H1 (cell line): ENCODE measurements at regions not wholly inside any gene's neighbourhood (a gene's known extent, or its start where the extent isn't known, plus 50 kb on each side); places are given as distances from the start of the nearest gene placed in this dataset.

Experiments
- BRCA1 ChIP-seq: IDR thresholded peaks from 2 replicates; pipeline ENCODE4 v1.6.1; 2012; ENCODE audit warnings: low read depth, low read length, improper control_type of control experiment
- CBX8 ChIP-seq: fragments of 300-800, 300-1000 bp; sonication (generic); IDR thresholded peaks from 2 replicates; pipeline ENCODE4 v1.7.1; 2016; ENCODE audit warnings: low read depth, low read length, borderline replicate concordance
- CHD7 ChIP-seq: fragments of 300-600 bp; sonication (generic); IDR thresholded peaks from 2 replicates; pipeline ENCODE4 v1.7.1; 2012; ENCODE audit warnings: low read length, moderate library complexity, mild to moderate bottlenecking, inconsistent platforms; ENCODE audit not compliant: insufficient replicate concordance
- E2F6 ChIP-seq: IDR thresholded peaks from 2 replicates; pipeline ENCODE4 v1.6.1; 2012; ENCODE audit warnings: inconsistent platforms
- EZH2 ChIP-seq: fragments of 200-600 bp; sonication (generic); IDR thresholded peaks from 2 replicates; pipeline ENCODE4 v1.7.1; 2012; ENCODE audit warnings: low read depth, mild to moderate bottlenecking, moderate library complexity, low read length, inconsistent platforms; ENCODE audit not compliant: severe bottlenecking
- HDAC2 ChIP-seq, 2 experiments: fragments of 300-600 bp in 1 of 2; sonication (generic) in 1 of 2; IDR thresholded peaks; 2 replicates each; pipeline ENCODE4 v1.6.1; 2011 to 2012; ENCODE audit warnings: low read depth in 2 of 2, low read length in 2 of 2, mild to moderate bottlenecking in 2 of 2, moderate library complexity in 2 of 2, borderline replicate concordance in 1 of 2, inconsistent platforms in 1 of 2
- PHF8 ChIP-seq: fragments of 200-600 bp; sonication (generic); conservative IDR thresholded peaks from 2 replicates; pipeline ENCODE4 v1.7.1; 2012; ENCODE audit warnings: low read depth, mild to moderate bottlenecking, inconsistent platforms, low read length, moderate library complexity
- SP4 ChIP-seq: IDR thresholded peaks from 2 replicates; pipeline ENCODE4 v1.6.1; 2012; ENCODE audit warnings: low read length, inconsistent platforms

DNA sequence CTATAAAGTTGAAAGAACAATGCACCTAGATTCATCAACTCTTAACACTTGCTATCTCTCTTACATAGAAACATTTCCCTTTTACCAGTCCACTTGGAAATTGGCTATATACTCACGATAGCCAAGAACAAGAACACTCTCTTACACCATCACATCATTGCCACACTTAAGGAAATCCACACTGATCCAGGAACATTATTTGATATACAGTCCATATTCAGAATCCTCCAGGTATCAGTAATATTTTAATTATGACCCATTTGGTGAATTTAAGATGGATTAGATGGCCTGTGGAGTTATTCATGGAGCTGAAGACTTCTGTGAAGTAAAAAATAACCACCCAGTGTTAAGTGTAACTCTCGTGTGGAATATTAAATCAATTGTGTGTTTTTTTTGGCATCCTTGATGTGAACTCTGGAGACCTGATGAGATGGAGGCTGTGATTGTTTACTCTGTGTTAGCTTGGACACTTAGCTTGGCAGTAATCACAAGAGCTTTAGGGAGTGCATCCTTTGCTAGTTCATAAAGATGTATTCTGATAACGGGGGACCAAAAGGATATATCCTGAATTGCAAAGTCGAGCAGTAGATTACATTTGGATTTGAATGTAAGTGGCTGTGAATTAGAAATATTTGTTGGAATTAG is 52.0 kb upstream of the ABL1 start (continued):
- TF ChIP-seq CHD7: no peak
- TF ChIP-seq E2F6: no peak
- TF ChIP-seq SP4: no peak
- no peak for TF ChIP-seq PHF8
- no peak for TF ChIP-seq HDAC2 (IDR thresholded peaks at IDR 0.05; ENCODE audit: borderline replicate concordance in 1 of 2, low read depth in 2 of 2, low read length in 2 of 2)
- no peak for TF ChIP-seq EZH2
- no peak for TF ChIP-seq BRCA1
- TF ChIP-seq CBX8: no peak
